ENCODE measurements at regions not wholly inside any gene's neighbourhood (a gene's known extent, or its start where the extent isn't known, plus 50 kb on each side); places are given as distances from the start of the nearest gene placed in this dataset.
A peak's percentile ranks its signal among the peaks of the same experiment; 100 is the strongest.

GRCh38 chr1:209073879-209074278, 509.6 kb upstream of the CAMK1G start:
- H3K36me3 ChIP-seq: no peaks in the 10 kb centered on the region
- ATAC-seq (no peak), FAIRE-seq (no peak), DNase-seq (no peak)
- no peaks in the 10 kb centered on the region for H3K27me3 ChIP-seq
- TF ChIP-seq, protein P1, sequence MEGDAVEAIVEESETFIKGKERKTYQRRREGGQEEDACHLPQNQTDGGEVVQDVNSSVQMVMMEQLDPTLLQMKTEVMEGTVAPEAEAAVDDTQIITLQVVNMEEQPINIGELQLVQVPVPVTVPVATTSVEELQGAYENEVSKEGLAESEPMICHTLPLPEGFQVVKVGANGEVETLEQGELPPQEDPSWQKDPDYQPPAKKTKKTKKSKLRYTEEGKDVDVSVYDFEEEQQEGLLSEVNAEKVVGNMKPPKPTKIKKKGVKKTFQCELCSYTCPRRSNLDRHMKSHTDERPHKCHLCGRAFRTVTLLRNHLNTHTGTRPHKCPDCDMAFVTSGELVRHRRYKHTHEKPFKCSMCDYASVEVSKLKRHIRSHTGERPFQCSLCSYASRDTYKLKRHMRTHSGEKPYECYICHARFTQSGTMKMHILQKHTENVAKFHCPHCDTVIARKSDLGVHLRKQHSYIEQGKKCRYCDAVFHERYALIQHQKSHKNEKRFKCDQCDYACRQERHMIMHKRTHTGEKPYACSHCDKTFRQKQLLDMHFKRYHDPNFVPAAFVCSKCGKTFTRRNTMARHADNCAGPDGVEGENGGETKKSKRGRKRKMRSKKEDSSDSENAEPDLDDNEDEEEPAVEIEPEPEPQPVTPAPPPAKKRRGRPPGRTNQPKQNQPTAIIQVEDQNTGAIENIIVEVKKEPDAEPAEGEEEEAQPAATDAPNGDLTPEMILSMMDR (IDR thresholded peaks at IDR 0.05): no peak
- intact Hi-C loops (cut with DNase I): no loop called here
- no peak overlapping the region for H3K4me3 ChIP-seq
- no peaks in the 10 kb centered on the region for H3K4me1 ChIP-seq
- H3K9me3 ChIP-seq: no peaks in the 10 kb centered on the region
- H3K27ac ChIP-seq: no peak overlapping the region

DNA sequence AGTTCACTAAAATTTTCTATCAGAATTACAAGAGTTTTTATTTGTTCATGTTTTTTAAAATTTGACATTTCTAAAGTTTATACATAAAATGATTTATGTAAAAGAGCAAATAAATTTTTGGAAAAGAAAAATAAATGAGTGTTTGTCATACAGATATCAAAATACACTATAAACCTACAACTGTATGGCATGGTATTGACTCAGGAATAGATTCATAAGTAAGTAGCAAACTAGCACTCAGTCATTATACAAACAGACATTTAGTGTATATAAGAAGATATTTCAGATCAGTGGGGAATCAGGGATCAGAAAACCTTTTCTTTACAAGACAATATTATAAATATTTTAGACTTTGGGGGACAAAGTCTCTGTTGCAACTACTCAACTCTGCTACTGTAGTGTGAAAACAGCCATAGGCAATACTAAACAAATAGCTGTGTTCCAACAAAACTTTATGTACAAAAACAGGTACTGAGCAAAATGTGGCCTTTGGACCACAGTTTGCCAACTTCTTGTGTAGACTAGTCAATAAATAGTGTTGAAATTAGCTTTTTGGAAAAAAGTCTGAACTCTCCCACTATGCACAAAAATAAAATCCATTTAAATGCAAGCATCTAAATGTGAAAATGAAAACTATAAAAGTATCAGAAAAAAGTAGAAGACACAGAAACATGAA, 508.8 kb upstream of the CAMK1G start:
- Histone ChIP-seq H3K4me3 (no peak overlapping the region), H3K4me1 (no peaks in the 10 kb centered on the region), H3K27me3 (no peaks in the 10 kb centered on the region), H3K9me3 (no peaks in the 10 kb centered on the region), H3K36me3 (no peaks in the 10 kb centered on the region), H3K27ac (no peak overlapping the region)
- intact Hi-C loops (cut with DNase I): no loop called here
- FAIRE-seq: no peak
- no peak for DNase-seq
- ATAC-seq: no peak
- TF ChIP-seq, protein P1 (IDR thresholded peaks at IDR 0.05): no peak

DNA sequence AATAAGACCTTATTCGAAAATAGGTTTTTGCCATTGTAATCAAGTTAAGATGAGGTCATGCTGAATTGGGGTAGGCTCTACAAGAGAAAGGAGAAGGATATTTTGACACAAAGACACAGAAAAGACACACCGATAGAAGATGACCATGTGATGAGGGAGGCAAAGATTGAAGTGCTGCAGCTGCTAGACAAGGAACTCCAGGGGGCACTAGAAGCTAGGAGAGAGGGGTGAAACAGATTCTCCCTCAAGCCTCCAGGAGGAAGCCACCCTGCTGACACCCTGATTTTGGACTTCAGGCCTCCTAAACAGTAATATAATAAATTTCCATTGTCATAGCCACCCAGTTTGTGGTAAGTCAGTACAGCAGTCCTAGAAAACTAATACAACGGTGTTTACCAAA, 506.8 kb upstream of the CAMK1G start:
- intact Hi-C loops (cut with DNase I): no loop called here
- TF ChIP-seq, protein P1 (IDR thresholded peaks at IDR 0.05): peak in 1 of 4 donors; percentile 7
- Histone ChIP-seq H3K9me3 (no peaks in the 10 kb centered on the region), H3K4me1 (no peaks in the 10 kb centered on the region), H3K27me3 (no peaks in the 10 kb centered on the region), H3K4me3 (no peak overlapping the region), H3K27ac (no peak overlapping the region), H3K36me3 (no peaks in the 10 kb centered on the region)
- FAIRE-seq (no peak), ATAC-seq (no peak), DNase-seq (no peak)
- WGBS, 2 donors: 90 to 95% methylated on average over 3 of the region's 3 CpGs

DNA sequence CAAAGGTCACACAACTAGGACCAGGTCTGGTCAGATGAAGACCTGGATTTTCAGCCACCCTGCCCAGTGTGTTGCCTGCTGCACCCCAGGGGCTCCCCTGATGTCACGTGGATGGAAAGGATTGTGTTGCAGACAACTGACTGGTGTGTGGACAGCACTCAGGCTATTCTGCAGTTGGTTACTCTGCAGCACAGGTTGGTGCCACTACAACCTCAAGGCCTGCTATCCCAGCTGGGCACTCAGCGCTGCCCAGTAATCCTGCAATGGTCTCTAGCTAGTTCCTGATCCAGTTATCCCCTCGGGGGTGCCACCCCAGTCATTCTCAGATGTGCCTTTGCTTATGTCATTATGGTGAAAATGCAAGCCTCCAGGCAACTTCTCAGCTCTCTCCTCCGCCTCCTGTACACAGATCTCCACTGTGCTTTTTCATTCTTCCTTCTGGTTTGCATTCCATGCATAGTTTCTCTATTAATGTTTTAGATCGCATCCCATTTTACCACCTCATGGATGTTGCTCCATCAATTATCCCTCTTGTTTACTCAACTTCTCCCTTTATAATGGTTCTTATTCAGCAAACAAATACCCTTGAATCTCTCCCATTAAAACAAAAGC, 503.2 kb upstream of the CAMK1G start:
- H3K27me3 ChIP-seq: no peaks in the 10 kb centered on the region
- no peak for FAIRE-seq
- WGBS, 2 donors: 70 to 75% methylated on average over 5 of the region's 5 CpGs
- no peak for DNase-seq
- H3K4me1 ChIP-seq: no peaks in the 10 kb centered on the region
- no peak overlapping the region for H3K27ac ChIP-seq
- H3K36me3 ChIP-seq: no peaks in the 10 kb centered on the region
- TF ChIP-seq, protein P1 (IDR thresholded peaks at IDR 0.05): no peak
- no peak for ATAC-seq
- H3K9me3 ChIP-seq: no peaks in the 10 kb centered on the region
- no peak overlapping the region for H3K4me3 ChIP-seq
- intact Hi-C loops (cut with DNase I): no loop called here

DNA sequence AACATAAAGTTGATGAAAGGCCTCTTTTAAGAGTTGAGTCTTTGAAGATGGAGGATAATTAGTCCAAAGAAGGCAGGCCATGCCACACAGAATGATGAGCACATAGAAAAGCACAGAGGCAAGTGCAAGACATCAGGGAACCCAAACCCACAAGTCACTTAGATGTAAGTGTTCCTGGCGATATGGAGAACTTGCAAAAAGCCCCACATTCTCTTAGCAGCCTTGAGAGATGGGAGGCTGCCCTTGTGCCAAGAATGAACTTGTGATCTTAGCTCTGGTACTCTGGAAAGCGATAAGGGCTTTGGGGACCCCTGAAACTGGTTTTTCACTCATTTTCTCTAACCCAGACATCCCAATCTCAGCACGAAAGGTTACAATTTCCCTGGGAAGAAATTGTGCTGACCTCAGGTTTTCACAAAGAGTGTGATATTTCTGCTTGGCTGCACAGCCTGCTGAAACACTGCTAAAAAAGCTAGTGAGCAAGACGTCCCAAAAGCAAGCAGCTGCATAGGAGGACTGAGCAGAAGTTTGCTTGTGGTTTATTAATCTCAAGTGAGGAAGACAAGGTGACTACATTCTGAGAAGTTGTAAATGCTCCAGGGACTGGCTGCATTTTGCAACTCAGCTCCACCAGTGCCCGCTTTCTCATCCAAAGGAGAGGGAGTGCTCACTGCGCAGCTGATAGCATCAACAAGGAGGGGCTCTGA, 496.9 kb upstream of the CAMK1G start:
- DNase-seq (no peak), FAIRE-seq (no peak), ATAC-seq (no peak)
- no peaks in the 10 kb centered on the region for H3K36me3 ChIP-seq
- no peaks in the 10 kb centered on the region for H3K27me3 ChIP-seq
- H3K4me3 ChIP-seq: no peak overlapping the region
- no peaks in the 10 kb centered on the region for H3K9me3 ChIP-seq
- 67 to 74% methylated on average over 6 of the region's 6 CpGs for WGBS, 2 donors
- H3K4me1 ChIP-seq: no peaks in the 10 kb centered on the region
- no peak overlapping the region for H3K27ac ChIP-seq
- TF ChIP-seq, protein P1 (IDR thresholded peaks at IDR 0.05): no peak
- intact Hi-C loops (cut with DNase I): no loop called here
